ENCODE measurements at regions not wholly inside any gene's neighbourhood (a gene's known extent, or its start where the extent isn't known, plus 50 kb on each side); places are given as distances from the start of the nearest gene placed in this dataset.
"Not testable (repeated sequence)": the region's sequence is repeated elsewhere in the genome, so short reads cannot be mapped to it uniquely, and the experiment has no call there.

DNA sequence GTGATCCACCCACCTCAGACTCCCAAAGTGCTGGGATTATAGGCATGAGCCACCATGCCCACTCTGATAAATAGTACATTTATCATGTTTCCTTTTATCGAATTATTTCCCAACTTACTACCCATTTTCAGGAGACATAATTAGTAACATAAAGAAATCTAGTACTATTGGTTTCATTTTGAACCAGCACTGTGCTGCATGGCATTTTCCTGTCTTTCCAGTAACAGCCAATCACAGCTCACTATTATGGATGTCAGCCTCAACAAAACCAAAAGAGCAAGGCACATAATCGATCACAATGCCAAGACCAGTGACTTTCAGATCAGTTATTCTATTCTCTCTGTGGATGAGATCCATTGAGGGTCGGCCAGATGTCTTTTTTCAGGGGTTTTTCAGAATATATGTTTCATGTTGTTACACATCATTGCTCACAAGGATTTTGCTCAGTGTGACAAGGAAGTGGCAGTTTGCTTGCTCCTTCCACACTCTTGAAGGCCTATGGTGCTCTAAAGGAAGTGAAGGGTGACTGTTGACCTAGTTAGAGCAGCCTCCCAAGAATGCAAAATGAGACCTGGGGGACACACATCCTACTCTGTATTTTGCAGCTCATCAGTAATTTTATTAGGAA, 233.4 kb downstream of the KCNRG start:
- DNase-seq: no peak
- intact Hi-C loops (cut with DNase I): no loop called here
- Histone ChIP-seq H3K4me1 (peaks cover 0 to 34% (median 1%) of the 10 kb centered on the region in 12 donors), H3K27me3 (no peaks in the 10 kb centered on the region), H3K9me3 (no peaks in the 10 kb centered on the region), H3K36me3 (no peaks in the 10 kb centered on the region), H3K27ac (peak overlapping the region in 1 of 12 donors; percentile 8), H3K4me3 (no peak overlapping the region)
- 85 to 95% (median 90%) methylated on average over 3 of the region's 3 CpGs for WGBS, 4 donors
- TF ChIP-seq, protein P1, sequence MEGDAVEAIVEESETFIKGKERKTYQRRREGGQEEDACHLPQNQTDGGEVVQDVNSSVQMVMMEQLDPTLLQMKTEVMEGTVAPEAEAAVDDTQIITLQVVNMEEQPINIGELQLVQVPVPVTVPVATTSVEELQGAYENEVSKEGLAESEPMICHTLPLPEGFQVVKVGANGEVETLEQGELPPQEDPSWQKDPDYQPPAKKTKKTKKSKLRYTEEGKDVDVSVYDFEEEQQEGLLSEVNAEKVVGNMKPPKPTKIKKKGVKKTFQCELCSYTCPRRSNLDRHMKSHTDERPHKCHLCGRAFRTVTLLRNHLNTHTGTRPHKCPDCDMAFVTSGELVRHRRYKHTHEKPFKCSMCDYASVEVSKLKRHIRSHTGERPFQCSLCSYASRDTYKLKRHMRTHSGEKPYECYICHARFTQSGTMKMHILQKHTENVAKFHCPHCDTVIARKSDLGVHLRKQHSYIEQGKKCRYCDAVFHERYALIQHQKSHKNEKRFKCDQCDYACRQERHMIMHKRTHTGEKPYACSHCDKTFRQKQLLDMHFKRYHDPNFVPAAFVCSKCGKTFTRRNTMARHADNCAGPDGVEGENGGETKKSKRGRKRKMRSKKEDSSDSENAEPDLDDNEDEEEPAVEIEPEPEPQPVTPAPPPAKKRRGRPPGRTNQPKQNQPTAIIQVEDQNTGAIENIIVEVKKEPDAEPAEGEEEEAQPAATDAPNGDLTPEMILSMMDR (IDR thresholded peaks at IDR 0.05): no peak
- no peak for TF ChIP-seq POLR2A (IDR thresholded peaks at IDR 0.05)
- no peak for ATAC-seq

DNA sequence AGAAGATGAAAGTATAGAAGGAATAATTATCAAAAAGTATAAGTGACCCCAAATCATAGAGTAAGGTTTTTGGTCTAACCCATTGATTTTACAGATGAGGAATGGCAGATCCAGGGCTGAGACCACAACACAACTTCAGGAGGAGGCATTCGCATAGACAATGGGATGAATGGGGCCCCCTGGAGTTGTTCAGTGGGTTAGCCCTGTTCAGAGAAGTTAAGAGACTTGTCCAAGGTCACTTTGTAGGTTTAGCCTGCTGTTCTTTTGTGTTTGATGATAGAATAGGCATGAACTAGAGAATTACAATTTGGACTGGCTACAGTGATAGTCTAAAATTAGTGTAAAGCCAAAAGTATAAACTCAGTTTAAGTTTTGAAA, 233.9 kb downstream of the KCNRG start:
- H3K9me3 ChIP-seq: no peaks in the 10 kb centered on the region
- no peak for DNase-seq
- intact Hi-C loops (cut with DNase I): no loop called here
- no peak for ATAC-seq
- no peaks in the 10 kb centered on the region for H3K36me3 ChIP-seq
- H3K27me3 ChIP-seq: no peaks in the 10 kb centered on the region
- no peak overlapping the region for H3K4me3 ChIP-seq
- no peak overlapping the region for H3K27ac ChIP-seq
- 91 to 100% (median 95%) methylated on average over 1 of the region's 1 CpG for WGBS, 4 donors
- TF ChIP-seq, protein P1 (IDR thresholded peaks at IDR 0.05): no peak
- TF ChIP-seq POLR2A (IDR thresholded peaks at IDR 0.05): no peak
- H3K4me1 ChIP-seq: peaks cover 0 to 34% (median 1%) of the 10 kb centered on the region in 12 donors

DNA sequence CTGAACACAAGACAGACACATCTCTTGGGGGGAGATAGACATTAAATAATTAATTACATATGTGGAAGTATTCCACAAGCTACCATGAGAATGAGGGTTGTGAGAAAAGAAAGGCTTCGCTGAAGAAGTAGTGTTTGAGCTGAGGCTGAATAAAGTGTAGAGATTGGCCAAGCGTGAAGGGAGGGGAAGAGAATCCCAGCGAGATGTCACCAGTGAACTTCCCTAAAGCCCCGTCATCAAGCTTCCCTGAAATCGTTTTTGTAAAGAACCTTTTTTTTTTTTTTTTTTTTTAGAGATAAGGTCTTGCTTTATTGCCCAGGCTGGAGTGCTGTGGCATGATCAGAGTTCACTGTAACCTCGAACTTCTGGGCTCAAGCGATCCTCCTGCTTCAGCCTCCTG, 235.2 kb downstream of the KCNRG start:
- no peak overlapping the region for H3K4me3 ChIP-seq
- 76 to 87% (median 84%) methylated on average over 7 of the region's 7 CpGs for WGBS, 4 donors

DNA sequence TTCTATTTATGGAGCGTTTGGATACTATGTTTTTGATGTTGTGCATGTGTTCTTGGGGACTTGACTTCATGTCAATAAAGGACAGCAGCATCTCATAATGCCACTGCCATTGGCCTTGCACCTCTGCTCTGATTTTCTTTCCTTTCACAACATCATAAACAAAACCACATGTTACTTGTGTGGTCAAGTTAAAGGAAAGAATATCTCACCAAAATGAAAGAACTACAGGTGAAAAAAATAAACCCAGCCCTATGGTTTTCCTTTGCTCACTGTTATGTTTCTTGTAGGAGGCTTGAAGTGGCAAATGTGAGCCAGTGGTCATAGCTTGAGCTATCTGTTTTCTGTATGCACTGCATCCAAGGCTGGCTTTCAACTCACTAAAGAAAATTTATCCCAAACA, 240.4 kb downstream of the KCNRG start:
- H3K4me1 ChIP-seq: no peaks in the 10 kb centered on the region
- no peak for DNase-seq
- H3K4me3 ChIP-seq: no peak overlapping the region
- no peak overlapping the region for H3K27ac ChIP-seq
- TF ChIP-seq, protein P1 (IDR thresholded peaks at IDR 0.05): no peak
- no peak for TF ChIP-seq POLR2A (IDR thresholded peaks at IDR 0.05)
- no peaks in the 10 kb centered on the region for H3K36me3 ChIP-seq
- H3K9me3 ChIP-seq: no peaks in the 10 kb centered on the region
- H3K27me3 ChIP-seq: no peaks in the 10 kb centered on the region
- no peak for ATAC-seq
- intact Hi-C loops (cut with DNase I): no loop called here
- 75 to 88% (median 80%) methylated on average over 1 of the region's 1 CpG for WGBS, 4 donors

More for the DNA sequence above, 235.2 kb downstream of the KCNRG start:
- DNase-seq: no peak
- peaks cover 0 to 22% (median 0%) of the 10 kb centered on the region in 12 donors for H3K4me1 ChIP-seq
- no peaks in the 10 kb centered on the region for H3K9me3 ChIP-seq
- intact Hi-C loops (cut with DNase I): no loop called here
- no peak for ATAC-seq
- TF ChIP-seq POLR2A (IDR thresholded peaks at IDR 0.05): no peak
- TF ChIP-seq, protein P1 (IDR thresholded peaks at IDR 0.05): no peak
- no peaks in the 10 kb centered on the region for H3K36me3 ChIP-seq
- H3K27me3 ChIP-seq: no peaks in the 10 kb centered on the region
- H3K27ac ChIP-seq: no peak overlapping the region

DNA sequence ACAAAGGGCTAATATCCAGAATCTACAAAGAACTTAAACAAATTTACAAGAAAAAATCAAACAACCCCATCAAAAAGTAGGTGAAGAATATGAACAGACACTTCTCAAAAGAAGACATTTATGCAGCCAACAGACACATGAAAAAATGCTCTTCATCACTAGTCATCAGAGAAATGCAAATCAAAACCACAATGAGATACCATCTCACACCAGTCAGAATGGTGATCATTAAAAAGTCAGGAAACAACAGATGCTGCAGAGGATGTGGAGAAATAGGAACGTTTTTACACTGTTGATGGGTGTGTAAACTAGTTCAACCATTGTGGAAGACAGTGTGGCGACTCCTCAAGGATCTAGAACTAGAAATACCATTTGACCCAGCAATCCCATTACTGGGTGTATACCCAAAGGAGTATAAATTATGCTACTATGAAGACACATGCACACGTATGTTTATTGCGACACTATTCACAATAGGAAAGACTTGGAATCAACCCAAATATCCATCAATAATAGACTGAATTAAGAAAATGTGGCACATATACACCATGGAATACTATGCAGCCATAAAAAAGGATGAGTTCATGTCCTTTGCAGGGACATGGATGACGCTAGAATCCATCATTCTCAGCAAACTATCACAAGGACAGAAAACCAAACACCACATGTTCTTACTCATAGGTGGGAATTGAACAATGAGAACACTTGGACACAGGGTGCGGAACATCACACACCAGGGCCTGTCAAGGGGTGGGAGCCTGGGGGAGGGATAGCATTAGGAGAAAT, 241.5 kb downstream of the KCNRG start:
- H3K9me3 ChIP-seq; H3K27ac ChIP-seq; intact Hi-C loops (cut with DNase I); H3K4me3 ChIP-seq; DNase-seq; H3K36me3 ChIP-seq; H3K4me1 ChIP-seq; ATAC-seq; H3K27me3 ChIP-seq: not testable (repeated sequence)
- 88 to 90% (median 89%) methylated on average over 6 of the region's 6 CpGs for WGBS, 4 donors

Measured in heart left ventricle (tissue), 16 donors.